CD4-positive, CD25-positive, alpha-beta regulatory T cell (primary cell): ENCODE measurements at regions not wholly inside any gene's neighbourhood (a gene's known extent, or its start where the extent isn't known, plus 50 kb on each side); places are given as distances from the start of the nearest gene placed in this dataset.

Experiments
- ATAC-seq, 2 donors: fragments of 150-1000 bp; cut with Tn5 transposase; one replicate each; pipeline ENCODE4 v1.10.0; 2021; ENCODE audit warnings: low read depth in 2 of 2, moderate number of reproducible peaks in 2 of 2, moderate library complexity in 1 of 2
- DNase-seq, 3 donors: peaks; one replicate each; pipeline versions ENCODE4 v3.0.0 to v3.0.0-alpha.2; 2012 to 2022; ENCODE audit warnings: mixed read lengths in 1 of 3
- H3K27ac ChIP-seq: one replicate; pipeline ENCODE4 v1.7.0; 2013; ENCODE audit warnings: mild to moderate bottlenecking, low read length; ENCODE audit not compliant: insufficient read depth, poor library complexity, severe bottlenecking
- H3K27me3 ChIP-seq: one replicate; pipeline ENCODE4 v1.7.0; 2013; ENCODE audit warnings: low read length; ENCODE audit not compliant: control insufficient read depth, insufficient read depth
- H3K36me3 ChIP-seq: one replicate; pipeline ENCODE4 v1.7.0; 2013; ENCODE audit warnings: mild to moderate bottlenecking, low read length, moderate library complexity; ENCODE audit not compliant: control insufficient read depth, insufficient read depth
- H3K4me1 ChIP-seq: 2 replicates; pipeline ENCODE4 v1.7.0; 2013; ENCODE audit warnings: mild to moderate bottlenecking, low read length; ENCODE audit not compliant: insufficient read depth, control insufficient read depth, poor library complexity, severe bottlenecking
- H3K4me3 ChIP-seq: one replicate; pipeline ENCODE4 v1.7.0; 2013; ENCODE audit warnings: low read depth, mild to moderate bottlenecking, low read length, moderate library complexity
- H3K9me3 ChIP-seq, 2 experiments: 1 replicate in 1 of 2; 2 replicates in 1 of 2; pipeline ENCODE4 v1.7.0; 2013; ENCODE audit warnings: low read length in 2 of 2, mild to moderate bottlenecking in 1 of 2, moderate library complexity in 1 of 2; ENCODE audit not compliant: control insufficient read depth in 2 of 2
- H3K27ac Mint-ChIP-seq, 3 donors: one replicate each; pipeline ENCODE4 v1.8.0; 2020 to 2022; ENCODE audit warnings: mild to moderate bottlenecking in 3 of 3, mixed read lengths in 3 of 3, moderate library complexity in 2 of 3
- H3K27me3 Mint-ChIP-seq: one replicate; pipeline ENCODE4 v1.8.0; 2022; ENCODE audit warnings: mild to moderate bottlenecking, mixed read lengths
- H3K36me3 Mint-ChIP-seq: one replicate; pipeline ENCODE4 v1.8.0; 2020; ENCODE audit warnings: mixed read lengths
- H3K4me1 Mint-ChIP-seq, 4 donors: one replicate each; pipeline ENCODE4 v1.8.0; 2020 to 2022; ENCODE audit warnings: mixed read lengths in 4 of 4, mild to moderate bottlenecking in 1 of 4
- H3K4me3 Mint-ChIP-seq, 4 donors: one replicate each; pipeline ENCODE4 v1.8.0; 2020 to 2022; ENCODE audit warnings: mild to moderate bottlenecking in 4 of 4, mixed read lengths in 4 of 4, moderate library complexity in 3 of 4
- H3K9me3 Mint-ChIP-seq, 7 donors: one replicate each; pipeline ENCODE4 v1.8.0; 2020 to 2022; ENCODE audit warnings: mixed read lengths in 7 of 7, mild to moderate bottlenecking in 3 of 7, moderate library complexity in 2 of 7

GRCh38 chr1:201589186-201589585 is 50.3 kb downstream of the NAV1 start:
- no peaks in the 10 kb centered on the region for H3K9me3 ChIP-seq
- H3K36me3 Mint-ChIP-seq = no peaks in the 10 kb centered on the region

GRCh38 chr1:201590474-201590873 is 51.5 kb downstream of the NAV1 start:
- no peak overlapping the region for H3K27ac Mint-ChIP-seq
- no peaks in the 10 kb centered on the region for H3K4me1 Mint-ChIP-seq
- no peak overlapping the region for H3K4me3 Mint-ChIP-seq
- H3K9me3 Mint-ChIP-seq = no peaks in the 10 kb centered on the region
- no peak for DNase-seq
- Histone ChIP-seq H3K27me3 (no peaks in the 10 kb centered on the region), H3K4me3 (no peak overlapping the region), H3K36me3 (no peaks in the 10 kb centered on the region), H3K9me3 (no peaks in the 10 kb centered on the region), H3K4me1 (no peaks in the 10 kb centered on the region), H3K27ac (no peak overlapping the region)
- peaks cover 6% of the 10 kb centered on the region for H3K27me3 Mint-ChIP-seq
- H3K36me3 Mint-ChIP-seq = no peaks in the 10 kb centered on the region
- ATAC-seq = no peak

More at GRCh38 chr1:201589186-201589585, 50.3 kb downstream of the NAV1 start:
- Histone ChIP-seq H3K4me3 (no peak overlapping the region), H3K36me3 (no peaks in the 10 kb centered on the region), H3K27ac (no peak overlapping the region), H3K27me3 (no peaks in the 10 kb centered on the region), H3K4me1 (no peaks in the 10 kb centered on the region)
- ATAC-seq (no peak), DNase-seq (no peak)
- H3K27me3 Mint-ChIP-seq = peaks cover 6% of the 10 kb centered on the region
- no peak overlapping the region for H3K4me3 Mint-ChIP-seq
- H3K27ac Mint-ChIP-seq = no peak overlapping the region
- no peaks in the 10 kb centered on the region for H3K4me1 Mint-ChIP-seq
- no peaks in the 10 kb centered on the region for H3K9me3 Mint-ChIP-seq

DNA sequence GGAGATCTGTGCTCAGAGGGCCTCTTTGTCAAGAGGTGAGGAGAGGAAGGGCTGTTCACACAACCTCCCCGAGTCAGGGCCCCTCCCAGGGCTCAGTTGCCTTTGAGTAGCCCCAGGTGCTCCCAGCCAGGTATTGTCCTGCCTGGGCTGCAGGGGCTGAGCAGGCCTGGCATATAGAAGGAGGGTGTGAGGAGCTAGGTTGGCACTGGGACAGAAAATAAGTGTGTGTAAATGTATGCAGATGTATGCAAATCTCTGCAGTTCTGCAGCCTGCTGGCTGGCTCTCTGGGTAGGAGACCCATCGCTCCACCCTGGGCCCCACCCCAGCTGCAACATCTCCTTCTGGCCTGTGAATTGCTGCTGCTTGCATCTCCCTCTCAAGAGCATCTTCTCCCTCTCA is 52.4 kb downstream of the NAV1 start:
- Histone ChIP-seq H3K4me1 (no peaks in the 10 kb centered on the region), H3K36me3 (no peaks in the 10 kb centered on the region), H3K9me3 (no peaks in the 10 kb centered on the region), H3K27me3 (no peaks in the 10 kb centered on the region), H3K27ac (no peak overlapping the region), H3K4me3 (no peak overlapping the region)
- no peaks in the 10 kb centered on the region for H3K9me3 Mint-ChIP-seq
- no peaks in the 10 kb centered on the region for H3K4me1 Mint-ChIP-seq
- H3K27me3 Mint-ChIP-seq = peaks cover 1% of the 10 kb centered on the region
- DNase-seq (no peak), ATAC-seq (no peak)
- no peak overlapping the region for H3K4me3 Mint-ChIP-seq
- no peaks in the 10 kb centered on the region for H3K36me3 Mint-ChIP-seq
- no peak overlapping the region for H3K27ac Mint-ChIP-seq

- DNase-seq = no peak
- H3K27me3 Mint-ChIP-seq = no peaks in the 10 kb centered on the region
- Histone ChIP-seq H3K4me3 (no peak overlapping the region), H3K36me3 (no peaks in the 10 kb centered on the region), H3K27ac (no peak overlapping the region), H3K4me1 (no peaks in the 10 kb centered on the region), H3K27me3 (no peaks in the 10 kb centered on the region), H3K9me3 (no peaks in the 10 kb centered on the region)
- H3K4me3 Mint-ChIP-seq = no peak overlapping the region
- no peak overlapping the region for H3K27ac Mint-ChIP-seq
- no peaks in the 10 kb centered on the region for H3K9me3 Mint-ChIP-seq
- H3K4me1 Mint-ChIP-seq = no peaks in the 10 kb centered on the region
- no peak for ATAC-seq
- H3K36me3 Mint-ChIP-seq = no peaks in the 10 kb centered on the region
Measured at GRCh38 chr1:201591981-201592380, 53.1 kb downstream of the NAV1 start.

GRCh38 chr1:201593200-201593921 is 54.4 kb downstream of the NAV1 start:
- Histone ChIP-seq H3K4me1 (no peaks in the 10 kb centered on the region), H3K27ac (no peak overlapping the region), H3K9me3 (no peaks in the 10 kb centered on the region), H3K4me3 (no peak overlapping the region), H3K27me3 (no peaks in the 10 kb centered on the region), H3K36me3 (no peaks in the 10 kb centered on the region)
- no peak overlapping the region for H3K4me3 Mint-ChIP-seq
- no peak for DNase-seq
- ATAC-seq = no peak
- H3K27me3 Mint-ChIP-seq = no peaks in the 10 kb centered on the region
- H3K36me3 Mint-ChIP-seq = no peaks in the 10 kb centered on the region
- no peak overlapping the region for H3K27ac Mint-ChIP-seq
- H3K4me1 Mint-ChIP-seq = no peaks in the 10 kb centered on the region
- H3K9me3 Mint-ChIP-seq = no peaks in the 10 kb centered on the region

GRCh38 chr1:201594575-201595245 is 55.8 kb downstream of the NAV1 start:
- Mint-ChIP-seq H3K9me3 (no peaks in the 10 kb centered on the region), H3K4me1 (no peaks in the 10 kb centered on the region), H3K27me3 (no peaks in the 10 kb centered on the region), H3K4me3 (no peak overlapping the region), H3K27ac (no peak overlapping the region), H3K36me3 (no peaks in the 10 kb centered on the region)
- H3K27me3 ChIP-seq = no peaks in the 10 kb centered on the region
- DNase-seq (no peak), ATAC-seq (no peak)
- no peaks in the 10 kb centered on the region for H3K9me3 ChIP-seq
- H3K36me3 ChIP-seq = no peaks in the 10 kb centered on the region
- H3K4me1 ChIP-seq = no peaks in the 10 kb centered on the region
- no peak overlapping the region for H3K27ac ChIP-seq
- no peak overlapping the region for H3K4me3 ChIP-seq

DNA sequence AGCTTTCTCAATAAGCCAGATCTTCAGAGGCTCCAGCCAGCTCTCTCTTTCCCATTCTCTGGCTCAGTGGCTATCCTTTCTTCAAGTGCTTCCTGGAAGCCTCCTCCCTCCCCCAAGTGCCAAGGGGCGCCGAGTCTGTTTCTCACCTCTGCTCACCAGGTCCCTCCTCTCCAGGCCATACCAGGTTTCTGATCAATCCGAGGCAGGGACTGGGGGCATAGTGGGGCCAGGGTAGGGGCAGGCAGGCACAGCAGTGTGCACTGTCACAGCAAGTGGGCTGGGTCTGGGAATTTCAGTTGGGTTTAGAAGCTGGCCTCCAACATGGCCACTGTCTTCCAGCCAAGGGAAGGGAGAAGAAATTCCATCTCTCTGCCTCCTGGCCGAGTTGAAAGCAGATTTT is 56.5 kb downstream of the NAV1 start:
- H3K27ac Mint-ChIP-seq = no peak overlapping the region
- Histone ChIP-seq H3K9me3 (no peaks in the 10 kb centered on the region), H3K4me1 (no peaks in the 10 kb centered on the region), H3K36me3 (no peaks in the 10 kb centered on the region), H3K27ac (no peak overlapping the region), H3K27me3 (no peaks in the 10 kb centered on the region), H3K4me3 (no peak overlapping the region)
- no peak overlapping the region for H3K4me3 Mint-ChIP-seq
- H3K27me3 Mint-ChIP-seq = no peaks in the 10 kb centered on the region
- DNase-seq (no peak), ATAC-seq (no peak)
- no peaks in the 10 kb centered on the region for H3K9me3 Mint-ChIP-seq
- H3K36me3 Mint-ChIP-seq = no peaks in the 10 kb centered on the region
- peaks cover 0 to 3% (median 0%) of the 10 kb centered on the region in 4 donors for H3K4me1 Mint-ChIP-seq
